ENCODE measurements at regions not wholly inside any gene's neighbourhood (a gene's known extent, or its start where the extent isn't known, plus 50 kb on each side); places are given as distances from the start of the nearest gene placed in this dataset.

- Histone ChIP-seq H3K36me3 (ENCODE audit: control insufficient read depth, insufficient read depth, low read length) (no peaks in the 10 kb centered on the region; the same call in 1 of the 2 replicates), H3K4me3 (ENCODE audit: low read depth in 2 of 2, low read length in 2 of 2) (no peak overlapping the region), H3K4me1 (ENCODE audit: control insufficient read depth, insufficient read depth, low read length) (no peaks in the 10 kb centered on the region), H3K27ac (ENCODE audit: low read length) (no peak overlapping the region), H3K9me3 (ENCODE audit: control insufficient read depth, insufficient read depth, low read depth, low read length) (no peaks in the 10 kb centered on the region), H3K27me3 (ENCODE audit: control insufficient read depth, insufficient read depth, low read length) (no peaks in the 10 kb centered on the region)
- ChIA-PET CTCF (no interaction called here), POLR2A (no interaction called here)
- intact Hi-C loops (cut with micrococcal nuclease; ENCODE audit: unreplicated experiment), result no loop called here
- TF ChIP-seq, protein P1, sequence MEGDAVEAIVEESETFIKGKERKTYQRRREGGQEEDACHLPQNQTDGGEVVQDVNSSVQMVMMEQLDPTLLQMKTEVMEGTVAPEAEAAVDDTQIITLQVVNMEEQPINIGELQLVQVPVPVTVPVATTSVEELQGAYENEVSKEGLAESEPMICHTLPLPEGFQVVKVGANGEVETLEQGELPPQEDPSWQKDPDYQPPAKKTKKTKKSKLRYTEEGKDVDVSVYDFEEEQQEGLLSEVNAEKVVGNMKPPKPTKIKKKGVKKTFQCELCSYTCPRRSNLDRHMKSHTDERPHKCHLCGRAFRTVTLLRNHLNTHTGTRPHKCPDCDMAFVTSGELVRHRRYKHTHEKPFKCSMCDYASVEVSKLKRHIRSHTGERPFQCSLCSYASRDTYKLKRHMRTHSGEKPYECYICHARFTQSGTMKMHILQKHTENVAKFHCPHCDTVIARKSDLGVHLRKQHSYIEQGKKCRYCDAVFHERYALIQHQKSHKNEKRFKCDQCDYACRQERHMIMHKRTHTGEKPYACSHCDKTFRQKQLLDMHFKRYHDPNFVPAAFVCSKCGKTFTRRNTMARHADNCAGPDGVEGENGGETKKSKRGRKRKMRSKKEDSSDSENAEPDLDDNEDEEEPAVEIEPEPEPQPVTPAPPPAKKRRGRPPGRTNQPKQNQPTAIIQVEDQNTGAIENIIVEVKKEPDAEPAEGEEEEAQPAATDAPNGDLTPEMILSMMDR (IDR thresholded peaks at IDR 0.05), result no peak
- BruUV-seq (replicated peaks), result no TSS peak
- in situ Hi-C loops (cut with HindIII; ENCODE audit: low pct_unique_long_range_greater_than_20kb, low sequenced_read_pairs), result no loop called here
- DNase-seq (ENCODE audit: low read depth, low spot score), result no peak
- ATAC-seq, result no peak
These were observed 294.3 kb upstream of the FBXO33 start for GRCh38 chr14:39726563-39726962.

DNA sequence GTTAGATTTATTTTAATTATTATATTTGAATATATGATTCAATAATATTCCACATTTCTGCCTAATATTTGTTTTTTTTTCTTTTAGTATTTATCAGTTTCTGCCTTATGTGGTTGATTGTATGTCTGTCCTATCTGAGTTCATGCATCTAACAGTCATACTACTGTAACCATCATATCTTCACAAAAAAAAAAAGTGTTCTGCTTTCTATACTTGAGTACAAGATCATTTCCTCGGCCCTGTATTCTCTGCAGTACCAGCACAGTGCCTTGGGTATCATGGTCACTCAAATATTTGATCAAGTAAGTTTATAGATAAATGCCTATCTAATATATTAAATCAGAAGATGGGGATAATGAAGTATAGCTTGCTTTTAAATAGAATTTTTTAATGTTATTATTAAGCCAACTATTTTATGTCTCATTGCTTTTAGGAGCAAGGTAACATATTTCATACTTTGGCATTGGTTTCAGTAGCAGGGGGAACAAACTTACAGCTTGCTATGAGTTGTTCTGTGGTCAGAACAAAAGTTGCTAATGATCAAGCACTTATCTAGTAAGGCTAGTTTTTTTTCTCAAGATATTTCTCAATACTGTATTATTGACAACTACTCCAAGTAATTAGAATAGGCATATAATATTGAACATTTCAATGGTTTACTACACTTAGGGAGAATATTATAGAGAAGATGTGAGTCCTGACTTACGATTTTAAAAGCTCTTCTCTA is 290.5 kb upstream of the FBXO33 start:
- BruUV-seq (replicated peaks), result no TSS peak
- intact Hi-C loops (cut with micrococcal nuclease; ENCODE audit: unreplicated experiment), result no loop called here
- no peaks in the 10 kb centered on the region for H3K4me1 ChIP-seq (ENCODE audit: control insufficient read depth, insufficient read depth, low read length)
- no peaks in the 10 kb centered on the region; the same call in 1 of the 2 replicates for H3K36me3 ChIP-seq (ENCODE audit: control insufficient read depth, insufficient read depth, low read length)
- no peak overlapping the region for H3K27ac ChIP-seq (ENCODE audit: low read length)
- CTCF ChIA-PET, result no interaction called here
- TF ChIP-seq SIN3A (IDR thresholded peaks at IDR 0.05; ENCODE audit: borderline replicate concordance, insufficient read depth, low read depth, low read length), result no peak
- no peak for TF ChIP-seq TCF7L2 (IDR thresholded peaks at IDR 0.05; ENCODE audit: low read depth, low read length)
- TF ChIP-seq POLR2AphosphoS5 (IDR thresholded peaks at IDR 0.05; ENCODE audit: low read depth, low read length), result no peak
- TF ChIP-seq, protein P1 (IDR thresholded peaks at IDR 0.05), result no peak
- TF ChIP-seq, protein P2, sequence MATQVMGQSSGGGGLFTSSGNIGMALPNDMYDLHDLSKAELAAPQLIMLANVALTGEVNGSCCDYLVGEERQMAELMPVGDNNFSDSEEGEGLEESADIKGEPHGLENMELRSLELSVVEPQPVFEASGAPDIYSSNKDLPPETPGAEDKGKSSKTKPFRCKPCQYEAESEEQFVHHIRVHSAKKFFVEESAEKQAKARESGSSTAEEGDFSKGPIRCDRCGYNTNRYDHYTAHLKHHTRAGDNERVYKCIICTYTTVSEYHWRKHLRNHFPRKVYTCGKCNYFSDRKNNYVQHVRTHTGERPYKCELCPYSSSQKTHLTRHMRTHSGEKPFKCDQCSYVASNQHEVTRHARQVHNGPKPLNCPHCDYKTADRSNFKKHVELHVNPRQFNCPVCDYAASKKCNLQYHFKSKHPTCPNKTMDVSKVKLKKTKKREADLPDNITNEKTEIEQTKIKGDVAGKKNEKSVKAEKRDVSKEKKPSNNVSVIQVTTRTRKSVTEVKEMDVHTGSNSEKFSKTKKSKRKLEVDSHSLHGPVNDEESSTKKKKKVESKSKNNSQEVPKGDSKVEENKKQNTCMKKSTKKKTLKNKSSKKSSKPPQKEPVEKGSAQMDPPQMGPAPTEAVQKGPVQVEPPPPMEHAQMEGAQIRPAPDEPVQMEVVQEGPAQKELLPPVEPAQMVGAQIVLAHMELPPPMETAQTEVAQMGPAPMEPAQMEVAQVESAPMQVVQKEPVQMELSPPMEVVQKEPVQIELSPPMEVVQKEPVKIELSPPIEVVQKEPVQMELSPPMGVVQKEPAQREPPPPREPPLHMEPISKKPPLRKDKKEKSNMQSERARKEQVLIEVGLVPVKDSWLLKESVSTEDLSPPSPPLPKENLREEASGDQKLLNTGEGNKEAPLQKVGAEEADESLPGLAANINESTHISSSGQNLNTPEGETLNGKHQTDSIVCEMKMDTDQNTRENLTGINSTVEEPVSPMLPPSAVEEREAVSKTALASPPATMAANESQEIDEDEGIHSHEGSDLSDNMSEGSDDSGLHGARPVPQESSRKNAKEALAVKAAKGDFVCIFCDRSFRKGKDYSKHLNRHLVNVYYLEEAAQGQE (IDR thresholded peaks at IDR 0.05; ENCODE audit: insufficient read depth in 1 of 2, low read depth in 2 of 2, low read length in 1 of 2), result no peak
- DNase-seq (ENCODE audit: low read depth, low spot score), result no peak
- no peak overlapping the region for H3K4me3 ChIP-seq (ENCODE audit: low read depth in 2 of 2, low read length in 2 of 2)
- no peaks in the 10 kb centered on the region for H3K9me3 ChIP-seq (ENCODE audit: control insufficient read depth, insufficient read depth, low read depth, low read length)
- POLR2A ChIA-PET, result no interaction called here
- in situ Hi-C loops (cut with HindIII; ENCODE audit: low pct_unique_long_range_greater_than_20kb, low sequenced_read_pairs), result no loop called here
- no peaks in the 10 kb centered on the region for H3K27me3 ChIP-seq (ENCODE audit: control insufficient read depth, insufficient read depth, low read length)
- no peak for ATAC-seq

Data from Panc1 (cell line).